ENCODE measurements at regions not wholly inside any gene's neighbourhood (a gene's known extent, or its start where the extent isn't known, plus 50 kb on each side); places are given as distances from the start of the nearest gene placed in this dataset.

- TF ChIP-seq EZH2 (IDR thresholded peaks at IDR 0.05; ENCODE audit: borderline replicate concordance, low read depth, low read length, severe bottlenecking), result no peak
- TF ChIP-seq CTCF (IDR thresholded peaks at IDR 0.05; ENCODE audit: borderline replicate concordance, extremely low read depth, low read length, poor library complexity, severe bottlenecking), result no peak
Measured at GRCh38 chr1:5649166-5649551, 343.1 kb downstream of the NPHP4 start.
